H1 (cell line): ENCODE measurements at regions not wholly inside any gene's neighbourhood (a gene's known extent, or its start where the extent isn't known, plus 50 kb on each side); places are given as distances from the start of the nearest gene placed in this dataset.

ENCODE experiments used
- RBBP5 ChIP-seq: IDR thresholded peaks from 2 replicates; pipeline ENCODE4 v1.7.1; 2012; ENCODE audit warnings: low read depth, mild to moderate bottlenecking, inconsistent platforms, low read length, moderate library complexity, borderline replicate concordance
- SIRT6 ChIP-seq: IDR thresholded peaks from one replicate; pipeline ENCODE4 v1.7.1; 2012; ENCODE audit warnings: low read length, inconsistent platforms
- TCF12 ChIP-seq: IDR thresholded peaks from 2 replicates; pipeline ENCODE4 v1.6.1; 2011; ENCODE audit warnings: low read depth, mild to moderate bottlenecking, low read length

GRCh38 chr9:82295181-82295580 lies 306.6 kb downstream of the SPATA31D1 start (continued):
- TF ChIP-seq SIRT6 (no peak), RBBP5 (no peak), TCF12 (no peak)
